ENCODE measurements at regions not wholly inside any gene's neighbourhood (a gene's known extent, or its start where the extent isn't known, plus 50 kb on each side); places are given as distances from the start of the nearest gene placed in this dataset.
"Not testable (repeated sequence)": the region's sequence is repeated elsewhere in the genome, so short reads cannot be mapped to it uniquely, and the experiment has no call there.

- ATAC-seq: peak; percentile 66
- intact Hi-C loops (cut with micrococcal nuclease); DNase-seq: not testable (repeated sequence)
Measured at GRCh38 chr2:111552625-111553024, 331.4 kb downstream of the ANAPC1 start.

GRCh38 chr2:111559301-111559700, 324.7 kb downstream of the ANAPC1 start:
- ATAC-seq: not testable (repeated sequence)

GRCh38 chr2:111559814-111560213, 324.2 kb downstream of the ANAPC1 start:
- ATAC-seq; intact Hi-C loops (cut with micrococcal nuclease); DNase-seq: not testable (repeated sequence)

More at GRCh38 chr2:111559301-111559700, 324.7 kb downstream of the ANAPC1 start:
- DNase-seq; intact Hi-C loops (cut with micrococcal nuclease): not testable (repeated sequence)

GRCh38 chr2:111566068-111566467, 317.9 kb downstream of the ANAPC1 start:
- peak; percentile 65 for DNase-seq
- peak; percentile 93 for ATAC-seq
- intact Hi-C loops (cut with micrococcal nuclease): not testable (repeated sequence)

GRCh38 chr2:111567233-111567632, 316.8 kb downstream of the ANAPC1 start:
- ATAC-seq; intact Hi-C loops (cut with micrococcal nuclease); DNase-seq: not testable (repeated sequence)

GRCh38 chr2:111569356-111570199, 314.4 kb downstream of the ANAPC1 start:
- ATAC-seq; DNase-seq; intact Hi-C loops (cut with micrococcal nuclease): not testable (repeated sequence)

- DNase-seq; intact Hi-C loops (cut with micrococcal nuclease): not testable (repeated sequence)
- ATAC-seq: peak; percentile 28
Measured at GRCh38 chr2:111570300-111571114, 313.5 kb downstream of the ANAPC1 start.

GRCh38 chr2:111574803-111575202, 309.2 kb downstream of the ANAPC1 start:
- DNase-seq; intact Hi-C loops (cut with micrococcal nuclease); ATAC-seq: not testable (repeated sequence)

- DNase-seq; ATAC-seq; intact Hi-C loops (cut with micrococcal nuclease): not testable (repeated sequence)
Measured at GRCh38 chr2:111577154-111577885, 306.7 kb downstream of the ANAPC1 start.

GRCh38 chr2:111579500-111580134, 304.4 kb downstream of the ANAPC1 start:
- DNase-seq; intact Hi-C loops (cut with micrococcal nuclease); ATAC-seq: not testable (repeated sequence)

GRCh38 chr2:111580616-111581015, 303.4 kb downstream of the ANAPC1 start:
- DNase-seq; intact Hi-C loops (cut with micrococcal nuclease); ATAC-seq: not testable (repeated sequence)

GRCh38 chr2:111582090-111582489, 301.9 kb downstream of the ANAPC1 start:
- intact Hi-C loops (cut with micrococcal nuclease); ATAC-seq; DNase-seq: not testable (repeated sequence)

GRCh38 chr2:111583480-111583879, 300.5 kb downstream of the ANAPC1 start:
- DNase-seq; intact Hi-C loops (cut with micrococcal nuclease); ATAC-seq: not testable (repeated sequence)

GRCh38 chr2:111584540-111584939, 299.5 kb downstream of the ANAPC1 start:
- DNase-seq; intact Hi-C loops (cut with micrococcal nuclease); ATAC-seq: not testable (repeated sequence)

GRCh38 chr2:111584950-111585349, 299.0 kb downstream of the ANAPC1 start:
- intact Hi-C loops (cut with micrococcal nuclease): not testable (repeated sequence)
- ATAC-seq: peak; percentile 97

GRCh38 chr2:111586014-111586413, 298.0 kb downstream of the ANAPC1 start:
- DNase-seq; intact Hi-C loops (cut with micrococcal nuclease): not testable (repeated sequence)
- peak; percentile 79 for ATAC-seq

More at GRCh38 chr2:111584950-111585349, 299.0 kb downstream of the ANAPC1 start:
- peak; percentile 32 for DNase-seq

- intact Hi-C loops (cut with micrococcal nuclease); ATAC-seq; DNase-seq: not testable (repeated sequence)
Measured at GRCh38 chr2:111595072-111595471, 288.9 kb downstream of the ANAPC1 start.

Measured in left ventricle myocardium superior (tissue), 1 donor.